ENCODE measurements at regions not wholly inside any gene's neighbourhood (a gene's known extent, or its start where the extent isn't known, plus 50 kb on each side); places are given as distances from the start of the nearest gene placed in this dataset.

DNA sequence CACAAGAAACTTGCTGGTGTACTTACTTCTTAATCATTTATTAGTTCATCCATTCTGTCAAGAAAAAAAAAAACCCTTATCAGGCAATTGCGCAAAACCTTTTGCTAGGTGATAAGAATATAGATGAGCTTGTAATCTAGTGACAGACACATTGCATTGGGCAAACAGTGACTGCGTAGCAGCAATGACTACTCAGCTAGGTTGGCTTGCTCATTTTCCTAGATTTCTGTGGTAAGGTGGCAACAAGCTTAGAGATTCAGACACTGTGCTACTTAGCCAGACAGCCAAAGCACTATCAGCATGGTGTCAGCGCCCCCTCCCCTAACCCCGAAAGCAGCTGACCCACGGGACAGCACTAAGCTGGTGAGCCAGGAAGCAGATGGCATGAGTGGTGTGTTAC, 203.1 kb downstream of the BARHL2 start:
- no peak for DNase-seq (ENCODE audit: low read depth)
- H3K4me3 ChIP-seq (ENCODE audit: low read length): no peak overlapping the region
- TF ChIP-seq, protein P1, sequence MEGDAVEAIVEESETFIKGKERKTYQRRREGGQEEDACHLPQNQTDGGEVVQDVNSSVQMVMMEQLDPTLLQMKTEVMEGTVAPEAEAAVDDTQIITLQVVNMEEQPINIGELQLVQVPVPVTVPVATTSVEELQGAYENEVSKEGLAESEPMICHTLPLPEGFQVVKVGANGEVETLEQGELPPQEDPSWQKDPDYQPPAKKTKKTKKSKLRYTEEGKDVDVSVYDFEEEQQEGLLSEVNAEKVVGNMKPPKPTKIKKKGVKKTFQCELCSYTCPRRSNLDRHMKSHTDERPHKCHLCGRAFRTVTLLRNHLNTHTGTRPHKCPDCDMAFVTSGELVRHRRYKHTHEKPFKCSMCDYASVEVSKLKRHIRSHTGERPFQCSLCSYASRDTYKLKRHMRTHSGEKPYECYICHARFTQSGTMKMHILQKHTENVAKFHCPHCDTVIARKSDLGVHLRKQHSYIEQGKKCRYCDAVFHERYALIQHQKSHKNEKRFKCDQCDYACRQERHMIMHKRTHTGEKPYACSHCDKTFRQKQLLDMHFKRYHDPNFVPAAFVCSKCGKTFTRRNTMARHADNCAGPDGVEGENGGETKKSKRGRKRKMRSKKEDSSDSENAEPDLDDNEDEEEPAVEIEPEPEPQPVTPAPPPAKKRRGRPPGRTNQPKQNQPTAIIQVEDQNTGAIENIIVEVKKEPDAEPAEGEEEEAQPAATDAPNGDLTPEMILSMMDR (IDR thresholded peaks at IDR 0.05; ENCODE audit: insufficient read depth, low read depth, low read length, missing control alignments): no peak

- TF ChIP-seq, protein P1 (IDR thresholded peaks at IDR 0.05; ENCODE audit: insufficient read depth, low read depth, low read length, missing control alignments): no peak
- H3K4me3 ChIP-seq (ENCODE audit: low read length): no peak overlapping the region
Measured at GRCh38 chr1:90512441-90512840, 204.7 kb downstream of the BARHL2 start.

DNA sequence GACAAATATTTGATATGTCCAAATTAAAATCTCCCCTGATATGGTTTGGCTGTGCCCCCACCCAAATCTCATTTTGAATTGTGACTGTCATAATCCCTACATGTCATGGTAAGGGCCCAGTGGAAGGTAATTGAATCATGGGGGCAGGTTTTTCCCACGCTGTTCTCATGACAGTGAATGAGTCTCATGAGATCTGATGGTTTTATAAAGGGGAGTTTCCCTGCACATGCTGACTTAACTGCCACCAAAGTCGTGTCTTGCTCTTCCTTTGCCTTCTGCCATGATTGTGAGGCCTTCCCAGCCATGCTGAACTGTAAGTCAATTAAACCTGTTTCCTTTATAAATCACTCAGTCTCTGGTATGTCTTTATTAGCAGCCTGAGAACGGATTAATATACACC, 207.0 kb downstream of the BARHL2 start:
- TF ChIP-seq, protein P1 (IDR thresholded peaks at IDR 0.05; ENCODE audit: insufficient read depth, low read depth, low read length, missing control alignments): no peak
- DNase-seq (ENCODE audit: low read depth): no peak
- no peak overlapping the region for H3K4me3 ChIP-seq (ENCODE audit: low read length)

More at GRCh38 chr1:90512441-90512840, 204.7 kb downstream of the BARHL2 start:
- peak; percentile 17 for DNase-seq (ENCODE audit: low read depth)

- TF ChIP-seq, protein P1 (IDR thresholded peaks at IDR 0.05; ENCODE audit: insufficient read depth, low read depth, low read length, missing control alignments): no peak
- DNase-seq (ENCODE audit: low read depth): no peak
- no peak overlapping the region for H3K4me3 ChIP-seq (ENCODE audit: low read length)
Measured at GRCh38 chr1:90509225-90510048, 207.7 kb downstream of the BARHL2 start.

- TF ChIP-seq, protein P1 (IDR thresholded peaks at IDR 0.05; ENCODE audit: insufficient read depth, low read depth, low read length, missing control alignments): no peak
Measured at GRCh38 chr1:90508376-90509167, 208.5 kb downstream of the BARHL2 start.

DNA sequence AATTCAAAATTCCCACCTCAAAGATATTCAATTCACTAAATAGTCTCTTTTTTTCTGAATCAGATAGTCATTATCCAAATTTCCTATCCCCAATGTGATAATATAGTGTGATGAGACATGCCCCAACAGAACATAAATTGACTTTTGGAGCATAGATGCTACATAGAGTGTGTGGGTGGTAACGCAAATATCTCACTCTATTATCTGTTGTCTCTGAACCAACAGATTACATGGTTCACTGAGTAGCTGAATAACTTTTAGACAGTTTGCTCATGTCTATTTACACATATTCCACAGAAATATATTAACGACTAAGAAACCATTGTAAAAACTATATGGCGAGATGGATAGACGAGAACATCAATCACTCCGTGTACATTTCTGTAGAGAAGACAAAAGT, 209.9 kb downstream of the BARHL2 start:
- no peak overlapping the region for H3K4me3 ChIP-seq (ENCODE audit: low read length)

More at GRCh38 chr1:90508376-90509167, 208.5 kb downstream of the BARHL2 start:
- H3K4me3 ChIP-seq (ENCODE audit: low read length): no peak overlapping the region
- no peak for DNase-seq (ENCODE audit: low read depth)

More for the DNA sequence above, 209.9 kb downstream of the BARHL2 start:
- TF ChIP-seq, protein P1 (IDR thresholded peaks at IDR 0.05; ENCODE audit: insufficient read depth, low read depth, low read length, missing control alignments): no peak
- no peak for DNase-seq (ENCODE audit: low read depth)

All from epithelial cell of esophagus (primary cell).